Transverse colon (tissue), 4 donors: ENCODE measurements at regions not wholly inside any gene's neighbourhood (a gene's known extent, or its start where the extent isn't known, plus 50 kb on each side); places are given as distances from the start of the nearest gene placed in this dataset.

Experiments used
- DNase-seq: peaks from one replicate; pipeline ENCODE4 v3.0.0-alpha.2; 2019
- H3K27ac ChIP-seq, 4 donors: fragments of 200-600 bp; sonication (generic); 2 replicates each; pipeline ENCODE4 v1.5.1; 2016 to 2018; ENCODE audit warnings: inconsistent platforms in 4 of 4
- H3K27me3 ChIP-seq: fragments of 200-600 bp; sonication (generic); 2 replicates; pipeline ENCODE4 v1.5.1; 2017; ENCODE audit warnings: inconsistent platforms
- H3K36me3 ChIP-seq, 4 donors: fragments of 200-600 bp; sonication (generic); 2 replicates each; pipeline ENCODE4 v1.5.1; 2017 to 2019; ENCODE audit warnings: inconsistent platforms in 4 of 4
- H3K4me1 ChIP-seq, 4 donors: fragments of 200-600 bp; sonication (generic); 2 replicates each; pipeline ENCODE4 v1.5.1; 2017 to 2020; ENCODE audit warnings: inconsistent platforms in 4 of 4
- H3K4me3 ChIP-seq, 4 donors: fragments of 200-600 bp; sonication (generic); 1 replicate in 1 of 4; 2 replicates in 3 of 4; pipeline versions ENCODE4 v1.5.1 to v1.6.1; 2017 to 2019; ENCODE audit warnings: inconsistent platforms in 4 of 4
- H3K9me3 ChIP-seq, 2 donors: fragments of 200-600 bp; sonication (generic); 2 replicates each; pipeline ENCODE4 v1.5.1; 2017 to 2019; ENCODE audit warnings: inconsistent platforms in 2 of 2
- CTCF ChIP-seq, 5 experiments: fragments of 200-600 bp in 3 of 5; fragments of 450-650 bp in 2 of 5; sonication (generic) in 3 of 5; IDR thresholded peaks; 1 replicate in 2 of 5; 2 replicates in 3 of 5; pipeline ENCODE4 v1.5.1; 2016 to 2017; ENCODE audit warnings: antibody characterized with exemption in 5 of 5, inconsistent platforms in 3 of 5, mild to moderate bottlenecking in 2 of 5, moderate library complexity in 1 of 5
- EP300 ChIP-seq: sonication (generic); formaldehyde crosslinking; IDR thresholded peaks from one replicate; pipeline ENCODE4 v1.6.1; 2017; ENCODE audit warnings: antibody characterized with exemption, low read depth
- POLR2A ChIP-seq: fragments of 450-650 bp; IDR thresholded peaks from one replicate; pipeline ENCODE4 v1.6.1; 2016; ENCODE audit warnings: antibody characterized with exemption, mild to moderate bottlenecking, moderate library complexity
- POLR2AphosphoS5 ChIP-seq, 3 donors: sonication (generic); formaldehyde crosslinking; IDR thresholded peaks; one replicate each; pipeline ENCODE4 v1.6.1; 2016; ENCODE audit warnings: antibody characterized with exemption in 3 of 3
- WGBS, 2 donors: methylation state at CpG; one replicate each; pipeline ENCODE4 v1.1.5; 2018; ENCODE audit warnings: low coverage in 1 of 2; 5-methylcytosine and 5-hydroxymethylcytosine counted together
- in situ Hi-C, 4 donors: fragments of 200-750 bp; cut with MboI; loops; one replicate each; pipeline versions ENCODE4 v1.15.0 to v1.15.1; 2017; ENCODE audit warnings: low sequenced_read_pairs in 3 of 4, low pct_ligation_motif_present in 1 of 4, low pct_unique_long_range_greater_than_20kb in 1 of 4
- intact Hi-C: fragments of 100-400 bp; cut with DNase I; formaldehyde crosslinking; loops from one replicate; pipeline ENCODE4 v1.15.1; 2023; ENCODE audit warnings: low total_unique reads

DNA sequence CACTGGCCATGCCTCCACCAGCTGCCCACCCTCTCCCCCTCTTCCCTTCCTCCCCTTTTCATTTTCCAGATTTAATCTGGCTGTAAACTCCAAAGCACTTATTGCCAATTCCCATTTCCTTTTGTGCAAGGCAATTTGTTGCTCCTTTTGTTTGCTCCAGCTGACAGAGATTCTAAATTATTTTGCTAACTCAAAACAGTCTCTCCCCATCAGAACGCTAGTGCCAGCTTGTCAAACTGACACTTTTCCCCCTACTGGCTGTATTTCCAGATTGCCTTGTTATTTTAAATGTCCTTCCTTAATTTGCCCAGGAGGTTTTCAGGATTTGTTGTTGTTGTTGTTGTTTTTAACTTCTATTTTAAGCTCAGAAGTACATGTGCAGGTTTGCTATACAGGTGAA lies 57.0 kb upstream of the PAK1 start:
- no peak overlapping the region for H3K4me3 ChIP-seq
- no peak overlapping the region for H3K27ac ChIP-seq
- in situ Hi-C loops (loop anchor here in 1 of 4 donors (25.0 kb wide), 1 partner anchor 344 kb away; no protein-coding TSS in a partner anchor), intact Hi-C loops (no loop called here)
- no peaks in the 10 kb centered on the region for H3K4me1 ChIP-seq
- no peaks in the 10 kb centered on the region for H3K36me3 ChIP-seq
- TF ChIP-seq POLR2AphosphoS5 (IDR thresholded peaks at IDR 0.05) (no peak), POLR2A (no peak), CTCF (IDR thresholded peaks at IDR 0.05) (no peak)
- no peaks in the 10 kb centered on the region for H3K9me3 ChIP-seq
- WGBS, 2 donors = 30 to 55% methylated on average over 1 of the region's 1 CpG
- DNase-seq = no peak
- H3K27me3 ChIP-seq = no peaks in the 10 kb centered on the region

DNA sequence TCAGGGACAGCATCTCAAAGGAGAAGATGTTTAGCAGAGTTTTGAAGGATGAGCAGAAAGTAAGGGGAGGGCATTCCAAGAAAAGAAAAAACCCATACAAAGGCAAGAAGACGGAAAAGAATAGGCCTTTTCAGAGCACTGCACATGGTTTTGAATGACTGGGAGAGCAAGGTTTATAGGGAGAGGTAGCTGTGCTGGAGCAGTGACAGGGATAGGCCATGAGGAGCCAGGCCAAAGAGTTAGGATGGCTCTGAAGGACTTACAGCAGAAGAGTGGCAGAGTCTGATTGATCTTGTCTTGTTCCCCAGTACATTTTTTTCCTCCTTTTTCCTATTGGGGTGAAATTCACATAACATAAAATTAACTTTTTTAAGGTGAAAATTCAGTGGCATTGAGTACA lies 55.8 kb upstream of the PAK1 start:
- WGBS, 2 donors = 97 to 100% methylated on average over 1 of the region's 1 CpG
- no peak for DNase-seq

DNA sequence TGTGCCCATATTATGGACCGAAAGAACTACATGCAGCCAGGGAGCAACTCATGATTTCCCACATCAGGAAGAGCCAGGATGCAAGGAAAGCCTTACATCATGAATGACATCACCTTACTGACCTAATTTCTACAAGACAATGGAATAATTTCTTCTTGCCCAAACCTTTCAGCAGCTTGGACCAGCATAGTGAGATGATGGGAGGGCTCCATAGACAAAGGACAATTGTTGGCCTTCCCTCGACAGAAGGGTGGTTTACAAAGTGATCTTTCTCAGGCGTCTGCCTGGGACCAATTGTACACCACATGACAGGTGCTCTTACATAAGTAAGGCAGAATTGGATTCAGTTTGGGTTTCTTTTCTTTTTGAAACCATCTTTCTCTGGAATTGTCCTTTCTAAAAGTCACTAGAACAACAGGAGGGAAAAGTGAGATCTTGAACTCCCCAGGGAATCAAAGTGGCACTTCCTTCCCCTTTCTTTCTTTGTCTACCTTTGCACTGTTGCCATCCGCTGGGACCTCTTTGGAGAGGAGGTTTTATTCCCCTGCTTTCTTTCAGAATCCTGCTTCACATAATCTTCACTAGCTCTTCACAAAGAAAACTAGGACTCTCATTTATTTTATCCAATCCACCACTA lies 51.7 kb upstream of the PAK1 start:
- no peaks in the 10 kb centered on the region for H3K27me3 ChIP-seq
- WGBS, 2 donors = 71 to 83% methylated on average over 1 to 4 of the region's 4 CpGs
- no peak overlapping the region for H3K27ac ChIP-seq
- in situ Hi-C loops (loop anchor here in 1 of 4 donors (25.0 kb wide), 1 partner anchor 338 kb away; no protein-coding TSS in a partner anchor), intact Hi-C loops (no loop called here)
- no peaks in the 10 kb centered on the region for H3K36me3 ChIP-seq
- no peaks in the 10 kb centered on the region for H3K9me3 ChIP-seq
- DNase-seq = no peak
- H3K4me3 ChIP-seq = no peak overlapping the region
- no peak for TF ChIP-seq EP300
- TF ChIP-seq POLR2A = no peak
- no peak for TF ChIP-seq POLR2AphosphoS5 (IDR thresholded peaks at IDR 0.05)
- TF ChIP-seq CTCF (IDR thresholded peaks at IDR 0.05) = no peak
- no peaks in the 10 kb centered on the region for H3K4me1 ChIP-seq

More for the DNA sequence above, 55.8 kb upstream of the PAK1 start:
- TF ChIP-seq POLR2AphosphoS5 (IDR thresholded peaks at IDR 0.05) (no peak), EP300 (no peak), CTCF (IDR thresholded peaks at IDR 0.05) (no peak), POLR2A (no peak)
- Histone ChIP-seq H3K4me1 (no peaks in the 10 kb centered on the region), H3K4me3 (no peak overlapping the region), H3K27me3 (no peaks in the 10 kb centered on the region), H3K36me3 (no peaks in the 10 kb centered on the region), H3K27ac (no peak overlapping the region), H3K9me3 (no peaks in the 10 kb centered on the region)
- in situ Hi-C loops = loop anchor here in 1 of 4 donors (25.0 kb wide), 1 partner anchor 342 kb away; no protein-coding TSS in a partner anchor
- intact Hi-C loops = no loop called here

DNA sequence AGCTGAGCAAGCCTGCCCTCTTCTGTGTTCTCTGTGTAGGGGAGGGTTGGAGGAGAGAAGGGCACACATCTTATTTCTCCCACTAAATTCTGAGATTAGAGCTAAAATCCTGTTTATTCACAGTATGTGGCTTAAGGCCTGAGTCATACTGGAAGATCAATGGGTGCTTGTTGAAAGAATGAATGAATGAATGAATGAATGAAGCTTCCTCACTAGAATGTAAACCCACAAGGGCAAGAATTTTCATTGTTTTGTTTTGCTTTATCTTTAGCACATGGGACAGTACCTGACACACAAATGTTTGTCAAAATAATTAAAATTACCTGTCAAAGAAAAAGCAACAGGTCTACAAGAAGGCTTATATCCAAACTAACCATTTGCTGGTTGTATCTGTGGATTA lies 50.6 kb upstream of the PAK1 start:
- Histone ChIP-seq H3K9me3 (no peaks in the 10 kb centered on the region), H3K27ac (no peak overlapping the region), H3K27me3 (no peaks in the 10 kb centered on the region), H3K4me3 (no peak overlapping the region), H3K4me1 (no peaks in the 10 kb centered on the region), H3K36me3 (no peaks in the 10 kb centered on the region)
- in situ Hi-C loops (no loop called here), intact Hi-C loops (no loop called here)
- TF ChIP-seq POLR2AphosphoS5 (IDR thresholded peaks at IDR 0.05) (no peak), CTCF (IDR thresholded peaks at IDR 0.05) (no peak), POLR2A (no peak), EP300 (no peak)
- DNase-seq = no peak
